RWPE1 (cell line): ENCODE measurements at regions not wholly inside any gene's neighbourhood (a gene's known extent, or its start where the extent isn't known, plus 50 kb on each side); places are given as distances from the start of the nearest gene placed in this dataset.
A peak's percentile ranks its signal among the peaks of the same experiment; 100 is the strongest.

Experiments
- CTCF ChIA-PET: fragments of 350-600 bp; sonication (Branson Sonifier 250); formaldehyde crosslinking; extraction: SDS; loops from one replicate; lab custom pipeline; 2021; lab: Yijun Ruan, JAX
- POLR2A ChIA-PET: fragments of 400-600 bp; formaldehyde crosslinking; extraction: SDS; loops from one replicate; lab custom pipeline; 2020; ENCODE audit warnings: antibody characterized with exemption; ENCODE audit not compliant: low non-redundant PET; lab: Yijun Ruan, JAX
- DNase-seq: peaks from one replicate; pipeline ENCODE4 v3.0.0; 2012; ENCODE audit warnings: low spot score
- H3K27ac ChIP-seq: fragments of 450-650 bp; 2 replicates; pipeline ENCODE4 v1.5.1; 2017
- TF ChIP-seq, protein P1 (sequence below): fragments of 450-650 bp; conservative IDR thresholded peaks from 2 replicates; pipeline ENCODE4 v1.5.1; 2017; ENCODE audit warnings: low read depth, mild to moderate bottlenecking

DNA sequence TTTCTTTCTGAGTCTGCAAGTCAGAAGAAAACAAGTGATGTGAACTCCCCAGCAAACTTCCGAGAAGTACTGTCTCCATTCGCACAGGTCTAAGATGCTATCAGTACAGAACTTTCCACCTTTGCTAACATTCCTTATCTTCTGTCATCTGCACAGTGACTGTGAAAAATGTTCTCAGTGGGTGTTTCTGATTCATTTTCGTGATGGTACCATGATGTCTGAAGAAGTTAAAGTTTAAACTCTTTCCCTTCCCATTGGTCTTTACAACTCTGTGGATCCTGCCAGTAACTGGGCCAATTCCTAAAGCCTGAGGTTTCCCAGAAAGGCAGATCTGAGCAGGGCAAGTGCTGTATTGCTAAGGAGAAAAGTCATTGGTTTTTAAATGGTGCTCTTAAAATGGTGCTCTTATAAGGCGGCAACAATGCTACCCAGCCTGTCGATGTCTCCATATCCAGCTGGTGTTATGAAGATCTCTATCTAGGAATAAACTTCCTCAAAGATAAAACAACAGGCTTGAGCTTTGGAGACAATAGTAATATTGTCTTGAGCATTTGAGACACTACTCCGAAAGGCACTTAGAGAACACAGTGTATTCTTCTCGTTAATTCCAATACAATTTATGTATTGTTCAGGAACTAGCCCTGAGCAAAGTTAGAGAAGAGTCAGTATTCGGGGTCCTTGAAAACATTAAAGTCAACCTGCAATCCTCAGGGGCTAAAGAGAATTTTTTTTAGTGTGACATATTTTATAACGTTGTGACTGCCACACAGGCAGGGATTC lies 232.3 kb downstream of the OSR1 start:
- ChIA-PET POLR2A (no interaction called here), CTCF (interaction anchor here (0.5 to 0.6 kb wide), 2 partner anchors 181 to 1087 kb away, joined by 4 read pairs; no protein-coding TSS in a partner anchor)
- no peak for DNase-seq
- H3K27ac ChIP-seq = no peak overlapping the region
- TF ChIP-seq, protein P1, sequence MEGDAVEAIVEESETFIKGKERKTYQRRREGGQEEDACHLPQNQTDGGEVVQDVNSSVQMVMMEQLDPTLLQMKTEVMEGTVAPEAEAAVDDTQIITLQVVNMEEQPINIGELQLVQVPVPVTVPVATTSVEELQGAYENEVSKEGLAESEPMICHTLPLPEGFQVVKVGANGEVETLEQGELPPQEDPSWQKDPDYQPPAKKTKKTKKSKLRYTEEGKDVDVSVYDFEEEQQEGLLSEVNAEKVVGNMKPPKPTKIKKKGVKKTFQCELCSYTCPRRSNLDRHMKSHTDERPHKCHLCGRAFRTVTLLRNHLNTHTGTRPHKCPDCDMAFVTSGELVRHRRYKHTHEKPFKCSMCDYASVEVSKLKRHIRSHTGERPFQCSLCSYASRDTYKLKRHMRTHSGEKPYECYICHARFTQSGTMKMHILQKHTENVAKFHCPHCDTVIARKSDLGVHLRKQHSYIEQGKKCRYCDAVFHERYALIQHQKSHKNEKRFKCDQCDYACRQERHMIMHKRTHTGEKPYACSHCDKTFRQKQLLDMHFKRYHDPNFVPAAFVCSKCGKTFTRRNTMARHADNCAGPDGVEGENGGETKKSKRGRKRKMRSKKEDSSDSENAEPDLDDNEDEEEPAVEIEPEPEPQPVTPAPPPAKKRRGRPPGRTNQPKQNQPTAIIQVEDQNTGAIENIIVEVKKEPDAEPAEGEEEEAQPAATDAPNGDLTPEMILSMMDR = no peak

DNA sequence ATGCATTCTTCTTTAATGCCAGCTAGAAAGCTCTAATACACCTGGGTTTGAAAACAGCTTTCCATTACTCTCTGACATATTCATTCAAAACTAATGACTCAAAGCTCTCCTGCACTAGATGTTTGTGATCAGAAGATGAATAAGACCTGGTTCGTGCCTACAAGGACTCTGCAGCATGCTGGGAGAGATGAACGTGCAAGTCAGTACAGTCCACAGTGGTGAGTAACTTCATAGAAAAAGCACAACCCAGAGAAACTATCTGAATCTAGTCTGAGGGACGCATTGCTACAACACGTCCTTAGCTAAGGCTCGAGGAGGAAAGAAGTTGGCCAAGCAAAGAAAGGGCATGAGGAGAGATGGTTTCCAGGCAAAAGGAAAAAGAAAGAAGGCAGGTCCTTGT lies 234.3 kb downstream of the OSR1 start:
- peak; percentile 69 for DNase-seq
- POLR2A ChIA-PET = interaction anchor here (0.5 kb wide), 1 partner anchor 107 kb away, joined by 7 read pairs; no protein-coding TSS in a partner anchor
- H3K27ac ChIP-seq = peak overlapping the region; percentile 26; the same call in 1 of the 2 replicates
- CTCF ChIA-PET = no interaction called here
- TF ChIP-seq, protein P1 = no peak

DNA sequence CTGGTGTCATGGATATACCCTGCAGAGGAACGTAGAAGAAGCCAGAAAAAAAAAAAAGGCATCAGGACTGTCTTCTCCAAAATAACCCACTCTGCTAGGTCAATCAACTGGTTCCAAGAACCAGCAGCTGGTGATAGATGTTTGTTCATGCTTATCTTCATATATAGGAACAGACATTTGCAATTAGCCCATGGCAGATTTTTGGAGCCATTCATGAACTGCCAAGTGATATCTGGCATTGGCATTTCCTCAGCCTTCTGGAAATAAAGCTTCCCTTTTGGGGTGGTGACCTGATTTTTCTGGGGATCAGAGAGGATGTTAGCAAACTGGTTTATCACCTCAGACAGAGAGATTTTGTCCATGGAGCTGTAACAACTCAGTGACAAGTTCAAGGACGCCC lies 234.9 kb downstream of the OSR1 start:
- TF ChIP-seq, protein P1 = no peak
- POLR2A ChIA-PET = interaction anchor here (0.5 kb wide), 1 partner anchor 107 kb away, joined by 7 read pairs; no protein-coding TSS in a partner anchor
- no peak for DNase-seq
- H3K27ac ChIP-seq = peak overlapping the region; percentile 26; the same call in 1 of the 2 replicates
- CTCF ChIA-PET = no interaction called here

DNA sequence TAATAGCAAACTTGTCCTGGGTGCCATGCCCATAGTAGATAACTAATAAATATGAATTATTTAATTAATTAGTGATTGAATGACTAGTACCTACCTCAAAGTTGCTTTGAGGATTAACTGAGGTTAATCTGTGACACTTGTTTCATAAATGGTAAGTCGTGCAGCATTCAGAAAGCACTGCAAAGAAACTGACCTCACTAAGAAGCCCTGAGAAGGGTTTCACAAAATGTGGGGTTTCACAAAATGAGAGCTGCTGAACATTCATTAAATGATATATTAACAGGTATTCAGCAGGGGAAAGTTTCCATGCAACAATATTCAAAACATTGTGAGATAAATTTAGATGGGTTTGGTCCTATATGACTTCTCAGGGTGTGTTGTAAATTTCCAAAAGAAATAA lies 236.2 kb downstream of the OSR1 start:
- no peak for DNase-seq
- CTCF ChIA-PET = no interaction called here
- H3K27ac ChIP-seq = no peak overlapping the region
- TF ChIP-seq, protein P1 = no peak
- POLR2A ChIA-PET = no interaction called here

GRCh38 chr2:19120941-19121750 lies 237.3 kb downstream of the OSR1 start:
- ChIA-PET CTCF (interaction anchor here (0.5 kb wide), 1 partner anchor 45 kb away, joined by 3 read pairs; no protein-coding TSS in a partner anchor), POLR2A (no interaction called here)
- DNase-seq = peak; percentile 57
- H3K27ac ChIP-seq = no peak overlapping the region
- TF ChIP-seq, protein P1 = no peak

- no peak overlapping the region for H3K27ac ChIP-seq
- ChIA-PET POLR2A (no interaction called here), CTCF (interaction anchor here (0.7 kb wide), 1 partner anchor 534 kb away, joined by 3 read pairs; no protein-coding TSS in a partner anchor)
- no peak for DNase-seq
- TF ChIP-seq, protein P1 = no peak
Measured at GRCh38 chr2:19120181-19120580, 238.2 kb downstream of the OSR1 start.
